LNCaP clone FGC (cell line): ENCODE measurements at regions not wholly inside any gene's neighbourhood (a gene's known extent, or its start where the extent isn't known, plus 50 kb on each side); places are given as distances from the start of the nearest gene placed in this dataset.

Experiments used
- DNase-seq: peaks from one replicate; pipeline ENCODE4 v3.0.0-alpha.2; 2011; ENCODE audit warnings: low read depth
- H3K4me3 ChIP-seq: 2 replicates; pipeline ENCODE4 v1.5.1; 2011; ENCODE audit warnings: mild to moderate bottlenecking, low read depth, low read length, control low read depth
- TF ChIP-seq, protein P1 (sequence below): IDR thresholded peaks from 2 replicates; pipeline ENCODE4 v1.5.1; 2012; ENCODE audit warnings: mild to moderate bottlenecking; ENCODE audit not compliant: control insufficient read depth, insufficient read depth; ENCODE audit errors: extremely low read depth

DNA sequence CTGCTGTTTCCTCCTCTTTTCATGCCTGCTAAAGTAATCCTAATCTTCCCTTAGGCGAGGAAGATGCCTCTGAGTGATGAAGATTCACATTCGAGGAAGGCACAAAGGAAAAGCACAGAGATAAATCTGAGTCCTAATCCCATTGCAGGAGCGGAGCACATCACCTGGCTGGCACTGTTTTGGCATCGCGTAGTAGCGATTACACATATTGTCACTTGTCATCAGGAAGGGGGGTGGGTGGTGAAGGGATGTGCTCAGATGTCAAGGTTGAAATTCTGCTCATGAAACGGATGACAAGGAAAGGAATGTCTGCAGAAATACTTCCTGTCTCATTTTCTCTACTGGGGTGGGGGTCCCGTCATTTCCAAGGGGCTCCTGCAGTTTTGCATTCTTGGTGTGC lies 363.1 kb upstream of the EEF2KMT start:
- no peak overlapping the region for H3K4me3 ChIP-seq
- no peak for DNase-seq
- TF ChIP-seq, protein P1, sequence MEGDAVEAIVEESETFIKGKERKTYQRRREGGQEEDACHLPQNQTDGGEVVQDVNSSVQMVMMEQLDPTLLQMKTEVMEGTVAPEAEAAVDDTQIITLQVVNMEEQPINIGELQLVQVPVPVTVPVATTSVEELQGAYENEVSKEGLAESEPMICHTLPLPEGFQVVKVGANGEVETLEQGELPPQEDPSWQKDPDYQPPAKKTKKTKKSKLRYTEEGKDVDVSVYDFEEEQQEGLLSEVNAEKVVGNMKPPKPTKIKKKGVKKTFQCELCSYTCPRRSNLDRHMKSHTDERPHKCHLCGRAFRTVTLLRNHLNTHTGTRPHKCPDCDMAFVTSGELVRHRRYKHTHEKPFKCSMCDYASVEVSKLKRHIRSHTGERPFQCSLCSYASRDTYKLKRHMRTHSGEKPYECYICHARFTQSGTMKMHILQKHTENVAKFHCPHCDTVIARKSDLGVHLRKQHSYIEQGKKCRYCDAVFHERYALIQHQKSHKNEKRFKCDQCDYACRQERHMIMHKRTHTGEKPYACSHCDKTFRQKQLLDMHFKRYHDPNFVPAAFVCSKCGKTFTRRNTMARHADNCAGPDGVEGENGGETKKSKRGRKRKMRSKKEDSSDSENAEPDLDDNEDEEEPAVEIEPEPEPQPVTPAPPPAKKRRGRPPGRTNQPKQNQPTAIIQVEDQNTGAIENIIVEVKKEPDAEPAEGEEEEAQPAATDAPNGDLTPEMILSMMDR: no peak

DNA sequence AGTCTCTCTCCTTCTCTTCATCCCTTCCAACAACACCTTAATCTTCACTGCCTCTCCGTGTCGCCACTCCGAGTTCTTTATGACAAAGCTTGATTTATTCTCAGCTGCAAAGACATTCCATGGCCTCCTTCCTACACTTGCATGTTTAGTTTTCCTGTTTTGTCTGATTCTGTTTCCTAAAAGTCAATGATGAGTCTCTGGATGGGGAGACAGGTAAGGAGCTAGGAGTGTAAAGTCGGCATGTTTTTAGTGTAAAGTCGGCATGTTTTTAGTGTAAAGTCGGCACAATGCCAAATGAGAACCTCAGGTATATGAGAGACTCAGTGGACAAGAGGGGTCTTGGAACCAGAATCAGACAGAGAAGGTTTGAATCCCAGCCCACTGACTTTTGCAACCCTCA lies 362.3 kb upstream of the EEF2KMT start:
- no peak for DNase-seq
- H3K4me3 ChIP-seq: no peak overlapping the region
- TF ChIP-seq, protein P1: no peak

DNA sequence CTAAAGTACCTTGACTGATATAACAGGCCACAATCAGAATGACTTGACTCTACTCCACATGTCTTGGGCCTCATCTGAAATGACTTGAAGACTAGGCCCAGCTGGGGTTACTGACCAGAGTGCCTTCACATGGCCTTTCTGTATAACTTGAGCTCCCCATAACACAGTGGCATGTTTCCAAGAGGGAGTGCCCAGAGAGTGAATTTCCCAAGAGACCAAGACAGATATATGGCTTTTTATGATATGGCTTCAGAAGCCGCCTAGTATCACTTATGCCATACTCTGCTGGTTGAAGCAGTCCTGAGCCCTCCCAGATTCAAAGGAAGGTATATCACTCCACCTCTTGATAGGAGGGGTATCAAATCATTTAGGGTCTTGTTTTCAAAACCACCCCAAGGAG lies 357.5 kb upstream of the EEF2KMT start:
- no peak overlapping the region for H3K4me3 ChIP-seq
- TF ChIP-seq, protein P1: no peak
- DNase-seq: no peak

DNA sequence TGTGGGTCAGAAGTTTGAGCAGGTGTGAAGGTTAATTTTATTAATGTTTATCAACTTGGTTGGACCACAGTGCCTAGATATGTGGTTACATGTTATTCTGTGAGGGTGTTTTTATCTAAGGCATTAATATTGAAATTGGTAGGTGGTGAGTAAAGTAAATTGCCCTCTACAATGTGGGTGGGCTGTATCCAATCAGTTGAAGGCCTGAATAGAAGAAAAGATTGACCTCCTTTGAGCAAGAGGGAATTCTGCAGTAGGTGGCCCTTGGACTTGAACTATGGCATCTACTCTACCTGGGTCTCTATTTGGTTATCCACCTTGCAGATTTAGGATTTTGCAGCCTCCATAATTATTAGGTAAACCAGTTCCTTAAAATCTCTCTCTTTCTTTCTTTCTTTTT lies 356.8 kb upstream of the EEF2KMT start:
- TF ChIP-seq, protein P1: no peak
- DNase-seq: no peak
- H3K4me3 ChIP-seq: no peak overlapping the region

DNA sequence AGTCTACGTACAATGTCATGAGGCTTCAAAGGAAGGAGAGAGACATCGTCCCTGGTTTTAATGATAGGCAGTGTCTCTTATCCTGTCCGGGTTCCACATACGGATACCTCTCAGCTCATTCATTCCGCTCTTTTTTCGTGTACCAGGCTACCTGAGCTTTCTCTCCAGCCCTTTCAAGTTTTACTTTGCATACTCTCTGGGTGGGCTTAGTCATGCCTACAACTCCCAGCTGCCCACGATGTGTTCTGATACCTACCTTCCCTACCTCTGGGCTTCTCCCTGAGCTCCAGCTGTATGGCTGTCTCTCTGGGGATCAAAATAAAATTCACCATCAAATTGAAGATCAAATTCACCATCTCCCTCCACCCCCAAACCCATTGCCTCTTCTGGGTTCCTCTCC lies 354.0 kb upstream of the EEF2KMT start:
- DNase-seq: no peak
- TF ChIP-seq, protein P1: no peak
- no peak overlapping the region for H3K4me3 ChIP-seq

DNA sequence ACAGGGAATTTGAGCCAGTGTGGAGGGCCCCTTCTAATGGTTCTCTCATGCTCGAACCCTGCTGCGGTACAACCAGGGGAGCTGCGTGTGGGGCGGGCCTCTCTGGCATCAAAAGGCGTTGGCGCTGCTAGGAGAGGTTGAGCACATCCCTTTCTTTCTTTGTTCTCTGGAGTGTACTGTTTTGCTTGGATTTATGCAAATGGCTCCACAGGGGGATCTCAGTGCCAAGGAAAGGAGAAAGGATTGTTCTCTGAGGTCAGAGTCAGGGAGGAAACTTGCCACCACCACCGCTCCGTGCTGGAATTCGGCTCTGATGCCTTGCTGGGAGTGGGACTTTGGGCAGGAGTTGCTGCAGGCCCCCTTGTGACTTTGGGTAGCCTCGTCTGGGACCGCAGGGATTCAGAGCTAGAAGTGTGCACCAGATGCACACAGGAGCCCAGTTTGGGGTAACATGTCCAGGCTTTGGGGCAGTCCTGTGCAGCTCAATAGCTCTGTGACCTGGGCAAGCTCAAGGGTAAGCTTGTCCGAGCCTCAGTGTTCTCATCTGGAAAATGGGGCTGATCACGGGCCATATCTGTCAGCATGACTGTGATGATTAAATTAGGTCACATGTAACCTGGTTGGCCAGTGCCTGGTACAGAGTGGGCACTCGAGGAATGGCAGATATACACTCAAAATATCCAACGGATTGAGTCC lies 353.0 kb upstream of the EEF2KMT start:
- no peak for DNase-seq
- H3K4me3 ChIP-seq: no peak overlapping the region
- TF ChIP-seq, protein P1: no peak

DNA sequence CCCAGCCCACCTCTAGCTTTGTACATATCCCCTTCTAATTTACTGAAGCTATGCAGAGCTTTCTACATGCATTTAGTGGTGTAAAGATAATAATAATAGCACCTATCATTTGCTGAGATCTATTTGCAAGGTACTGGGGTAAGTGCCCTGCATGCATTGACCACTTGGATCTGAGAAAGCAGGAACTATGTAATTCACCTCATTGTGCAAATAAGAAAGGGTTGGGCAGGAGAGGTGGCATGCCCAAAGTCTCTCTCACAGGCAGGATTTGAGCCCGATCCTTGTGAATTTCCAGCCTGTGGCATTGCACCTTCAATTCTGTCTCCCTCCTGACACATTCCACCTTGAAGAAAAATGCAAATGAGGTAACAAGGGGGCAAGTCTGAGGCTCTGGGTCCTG lies 352.3 kb upstream of the EEF2KMT start:
- no peak overlapping the region for H3K4me3 ChIP-seq
- TF ChIP-seq, protein P1: no peak
- DNase-seq: no peak
